ENCODE measurements at regions not wholly inside any gene's neighbourhood (a gene's known extent, or its start where the extent isn't known, plus 50 kb on each side); places are given as distances from the start of the nearest gene placed in this dataset.
"Not testable (repeated sequence)": the region's sequence is repeated elsewhere in the genome, so short reads cannot be mapped to it uniquely, and the experiment has no call there.

GRCh38 chr9:97179616-97180015 is 127.8 kb upstream of the CCDC180 start:
- no peak for DNase-seq (ENCODE audit: low read depth in 2 of 3, low spot score in 1 of 3)

- no peak for DNase-seq (ENCODE audit: low read depth in 2 of 3, low spot score in 1 of 3)
Measured at GRCh38 chr9:97176206-97176605, 131.3 kb upstream of the CCDC180 start.

DNA sequence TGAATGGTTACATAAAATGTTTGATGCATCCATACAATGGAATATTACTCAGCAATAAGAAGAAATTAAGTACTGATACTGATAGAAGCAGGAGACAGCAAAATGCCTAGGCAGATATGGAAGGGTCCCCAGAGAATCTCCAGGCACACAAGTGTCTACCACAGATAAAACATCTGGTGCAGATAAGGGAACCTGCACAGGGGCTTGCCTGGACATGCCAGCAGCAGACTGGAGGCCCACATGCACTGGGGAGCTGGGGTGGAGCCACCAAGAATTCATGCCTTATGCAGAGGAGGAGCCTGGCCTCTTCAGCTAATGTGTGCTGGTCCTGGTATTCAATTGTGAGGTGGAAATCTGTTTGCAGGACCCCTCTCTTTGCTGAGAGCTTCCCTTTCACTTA is 129.2 kb upstream of the CTSV start:
- DNase-seq (ENCODE audit: low read depth in 2 of 3, low spot score in 1 of 3) = not testable (repeated sequence)

DNA sequence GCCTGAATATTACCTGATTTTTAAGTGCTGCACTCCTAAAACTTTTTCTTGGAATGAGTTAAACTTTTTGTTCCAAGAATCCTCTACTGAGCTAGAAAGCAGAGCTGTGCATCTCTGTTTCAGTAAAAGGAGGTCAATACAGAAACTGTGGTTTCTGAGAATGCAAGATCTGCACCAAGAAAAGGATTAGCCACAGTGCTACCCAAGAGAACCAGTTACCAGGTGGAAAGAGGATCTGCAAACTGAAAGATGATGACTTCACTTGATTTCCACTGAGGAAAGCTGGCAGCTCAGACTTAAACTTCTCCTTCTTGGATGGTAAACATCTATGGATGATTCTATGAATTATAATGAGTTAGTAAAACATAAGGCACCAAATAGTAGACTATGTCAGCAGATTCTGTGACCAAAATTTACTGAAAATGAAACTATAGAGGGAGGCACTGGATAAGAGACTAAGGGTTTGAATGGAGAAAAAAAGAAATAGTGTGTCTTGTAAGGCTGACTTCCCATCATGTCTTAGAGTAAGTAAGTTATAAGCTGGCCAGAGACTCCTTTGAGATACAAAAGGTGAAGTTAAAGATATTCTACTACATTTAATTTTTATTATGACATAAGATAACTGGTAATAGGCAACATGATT is 127.7 kb upstream of the CTSV start:
- DNase-seq (ENCODE audit: low read depth in 2 of 3, low spot score in 1 of 3) = not testable (repeated sequence)

GRCh38 chr9:97160255-97160654 is 121.3 kb upstream of the CTSV start:
- DNase-seq (ENCODE audit: low read depth in 2 of 3, low spot score in 1 of 3) = no peak

GRCh38 chr9:97158722-97159121 is 119.8 kb upstream of the CTSV start:
- DNase-seq (ENCODE audit: low read depth in 2 of 3, low spot score in 1 of 3) = not testable (repeated sequence)

DNA sequence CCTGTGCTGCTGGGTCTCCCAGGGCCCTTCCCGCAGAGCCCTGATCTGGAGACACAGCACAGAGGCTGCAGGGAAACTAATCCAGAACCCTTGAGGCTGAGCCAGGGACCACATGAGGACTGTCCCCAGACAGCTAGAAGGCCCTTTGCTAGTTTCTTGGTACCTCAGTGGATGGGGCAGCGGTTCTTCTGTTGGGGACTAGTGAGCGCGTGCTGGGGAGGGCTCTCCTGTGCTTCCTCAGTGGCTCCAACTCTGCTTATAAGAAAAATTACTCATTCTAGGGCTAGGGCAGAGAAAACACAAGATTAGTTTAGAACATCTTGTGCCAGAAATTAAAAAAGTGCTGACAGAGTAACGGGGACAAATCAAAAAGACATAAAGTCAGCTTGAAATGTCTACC is 116.5 kb upstream of the CTSV start:
- not testable (repeated sequence) for DNase-seq (ENCODE audit: low read depth in 2 of 3, low spot score in 1 of 3)

DNA sequence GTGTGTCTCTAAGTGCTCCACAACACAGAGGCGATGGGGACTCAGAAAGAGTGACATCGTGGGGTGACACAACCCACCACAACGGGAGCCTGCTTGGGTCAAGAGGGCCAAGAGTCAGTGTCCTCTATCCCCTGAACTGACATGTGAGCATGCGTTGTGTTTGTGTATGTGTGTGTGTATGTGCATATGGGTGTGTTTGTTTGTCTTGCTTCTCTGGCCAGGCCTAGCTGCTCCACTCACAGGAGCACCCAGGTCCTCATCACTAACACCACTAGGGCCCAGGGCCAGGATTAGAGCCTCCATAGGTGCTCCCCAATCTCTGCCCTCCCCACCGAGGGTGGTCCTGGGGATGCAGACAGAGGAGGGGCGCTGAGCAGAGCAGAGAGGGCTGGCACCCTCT is 115.0 kb upstream of the CTSV start:
- no peak for DNase-seq (ENCODE audit: low read depth in 2 of 3, low spot score in 1 of 3)

DNA sequence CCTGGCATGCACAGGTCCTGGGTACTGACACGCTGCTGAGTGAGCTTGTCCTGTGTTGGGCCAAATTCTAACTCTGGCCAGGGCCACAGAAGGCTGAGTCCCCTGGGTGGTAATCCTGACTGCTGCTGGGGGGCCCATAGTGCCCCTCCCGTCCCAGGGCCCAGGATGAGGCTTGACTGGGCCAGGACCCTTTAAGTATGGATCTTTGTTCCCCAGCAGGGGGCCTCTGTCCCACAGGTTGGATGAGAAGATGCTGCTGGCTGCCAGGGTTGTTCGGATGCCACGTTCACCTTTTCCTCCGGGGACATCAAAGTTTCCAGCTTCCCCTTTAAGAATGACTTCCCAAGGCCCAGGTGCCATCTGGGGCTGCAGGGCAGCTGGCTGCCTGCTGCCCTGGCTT is 114.2 kb upstream of the CTSV start:
- DNase-seq (ENCODE audit: low read depth in 2 of 3, low spot score in 1 of 3) = not testable (repeated sequence)

DNA sequence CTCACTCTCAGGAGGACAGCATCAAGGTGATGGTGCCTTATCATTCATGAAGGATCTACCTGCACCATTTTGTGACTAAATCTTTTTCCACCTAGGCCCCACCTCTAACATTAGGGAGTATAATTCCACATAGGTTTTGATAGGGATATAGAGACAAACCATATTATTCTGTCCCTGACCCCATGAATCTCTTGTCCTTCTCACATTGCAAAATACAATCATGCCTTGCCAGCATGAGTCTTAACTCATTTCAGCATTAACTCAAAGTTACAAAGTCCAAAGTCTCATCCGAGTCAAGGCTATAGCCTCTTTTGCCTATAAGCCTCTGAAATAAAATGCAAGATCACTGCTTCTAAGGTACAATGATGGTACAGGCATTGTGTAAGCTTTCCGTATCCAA is 111.5 kb upstream of the CTSV start:
- DNase-seq (ENCODE audit: low read depth in 2 of 3, low spot score in 1 of 3) = not testable (repeated sequence)

DNA sequence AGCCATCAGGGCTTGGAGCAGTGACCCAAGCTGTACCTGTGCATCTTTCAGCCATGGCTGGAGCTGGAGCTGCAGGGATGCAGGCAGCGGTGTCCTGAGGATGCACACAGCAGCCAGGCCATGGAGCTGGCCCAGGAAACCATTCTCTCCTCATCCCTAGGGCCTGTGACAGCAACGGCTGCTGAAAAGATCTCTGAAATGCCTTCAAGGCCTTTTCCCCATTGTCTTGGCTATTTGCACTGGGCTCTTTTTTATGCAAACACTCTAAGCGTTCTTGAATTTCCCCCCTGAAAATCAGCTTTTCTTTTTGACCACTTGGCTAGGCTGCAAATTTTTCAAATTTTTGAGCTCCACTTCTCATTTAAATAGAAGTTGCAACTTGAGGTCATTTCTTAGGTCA is 109.5 kb upstream of the CTSV start:
- not testable (repeated sequence) for DNase-seq (ENCODE audit: low read depth in 2 of 3, low spot score in 1 of 3)

DNA sequence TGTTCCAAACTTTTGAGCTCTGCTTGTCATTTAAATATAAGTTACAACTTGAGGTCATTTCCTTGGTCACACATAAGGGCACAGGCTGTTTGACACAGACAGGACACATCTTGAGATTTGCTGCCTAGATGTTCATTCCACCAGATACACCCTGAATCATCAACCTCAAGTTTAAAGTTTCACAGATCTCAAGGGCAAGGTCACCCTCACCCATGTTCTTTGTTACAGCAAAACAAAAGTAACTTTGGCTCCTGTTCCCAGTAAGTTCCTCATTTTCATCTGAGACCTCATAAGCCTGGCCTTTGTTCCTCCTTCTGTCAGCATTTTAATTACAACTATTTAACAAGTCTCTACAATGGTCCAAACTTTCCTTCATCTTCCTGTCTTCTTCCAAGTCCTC is 106.7 kb upstream of the CTSV start:
- DNase-seq (ENCODE audit: low read depth in 2 of 3, low spot score in 1 of 3) = not testable (repeated sequence)

DNA sequence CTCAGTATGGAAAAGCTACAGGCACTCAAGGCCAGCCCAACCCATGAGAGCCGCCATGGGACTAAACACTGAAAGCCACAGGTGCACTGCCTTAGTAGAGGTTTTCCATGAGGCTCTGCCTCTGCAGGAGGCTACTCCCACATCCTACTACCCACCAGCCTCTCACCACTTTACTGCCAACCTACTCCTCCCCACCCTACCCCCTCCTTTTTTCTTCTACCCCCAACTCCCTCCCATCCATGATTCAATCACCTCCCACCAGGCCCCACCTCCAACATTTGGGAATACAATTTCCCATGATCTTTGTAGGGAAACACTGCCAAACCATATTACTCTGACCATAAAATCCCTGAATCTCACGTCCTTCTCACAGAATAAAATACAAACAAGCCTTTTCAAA is 101.6 kb upstream of the CTSV start:
- DNase-seq (ENCODE audit: low read depth in 2 of 3, low spot score in 1 of 3) = no peak

DNA sequence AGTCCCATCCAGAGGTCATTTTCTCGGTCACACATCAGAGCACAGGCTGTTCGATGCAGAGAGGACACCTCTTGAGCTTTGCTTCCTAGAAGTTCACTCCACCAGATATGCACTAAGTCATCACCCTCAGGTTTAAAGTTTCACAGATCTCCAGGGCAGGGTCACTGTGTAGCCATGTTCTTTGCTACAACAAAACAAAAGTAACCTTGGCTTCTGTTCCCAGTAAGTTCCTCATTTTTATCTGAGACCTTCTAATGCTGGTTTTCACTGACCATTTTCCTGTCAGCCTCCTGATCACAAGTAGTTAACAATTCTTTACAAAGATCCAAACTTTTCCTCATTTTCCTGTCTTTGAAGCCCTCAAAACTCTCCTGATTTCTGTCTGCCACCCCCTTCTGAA is 97.5 kb upstream of the CTSV start:
- DNase-seq (ENCODE audit: low read depth in 2 of 3, low spot score in 1 of 3) = no peak

GRCh38 chr9:97133966-97134365 is 95.0 kb upstream of the CTSV start:
- not testable (repeated sequence) for DNase-seq (ENCODE audit: low read depth in 2 of 3, low spot score in 1 of 3)

DNA sequence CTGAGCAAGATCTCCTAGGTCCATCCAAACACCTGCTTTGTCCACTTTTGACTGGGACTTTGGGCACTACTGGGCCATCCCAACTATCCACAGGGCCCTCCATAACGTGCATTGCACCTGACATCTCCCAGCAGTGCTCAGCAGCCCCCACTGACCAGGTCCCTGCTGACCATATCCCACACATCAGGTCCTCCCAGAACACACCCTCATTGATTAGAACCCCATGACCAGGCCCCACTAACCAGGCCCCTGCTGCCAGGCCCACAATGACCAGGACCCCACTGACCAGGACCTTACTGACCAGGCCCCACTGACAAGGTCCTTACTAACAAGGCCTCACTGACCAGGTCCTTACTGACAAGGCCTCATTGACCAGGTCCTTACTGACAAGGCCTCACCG is 93.9 kb upstream of the CTSV start:
- no peak for DNase-seq (ENCODE audit: low read depth in 2 of 3, low spot score in 1 of 3)

- DNase-seq (ENCODE audit: low read depth in 2 of 3, low spot score in 1 of 3) = not testable (repeated sequence)
Measured at GRCh38 chr9:97130864-97131263, 91.9 kb upstream of the CTSV start.

GRCh38 chr9:97130387-97130786 is 91.4 kb upstream of the CTSV start:
- DNase-seq (ENCODE audit: low read depth in 2 of 3, low spot score in 1 of 3) = not testable (repeated sequence)

DNA sequence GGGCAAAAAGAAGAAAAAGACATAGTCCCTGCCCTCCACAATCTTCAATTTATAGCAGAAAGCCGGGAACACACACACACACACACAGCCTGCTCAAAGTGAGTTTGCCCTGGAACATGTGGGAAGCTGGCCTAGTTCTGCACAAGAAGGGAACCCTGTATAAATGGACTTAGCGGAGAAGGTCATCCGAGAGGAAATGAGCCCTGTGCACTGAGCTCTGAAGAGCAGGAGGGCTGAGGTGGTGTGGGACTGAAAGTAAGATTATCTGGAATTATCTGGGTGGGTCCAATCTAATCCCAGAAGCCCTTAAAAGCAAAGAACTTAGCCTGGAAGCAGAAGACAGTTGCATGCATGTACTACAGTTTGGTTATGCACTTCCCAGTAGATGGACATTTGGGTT is 90.0 kb upstream of the CTSV start:
- DNase-seq (ENCODE audit: low read depth in 2 of 3, low spot score in 1 of 3) = no peak

DNA sequence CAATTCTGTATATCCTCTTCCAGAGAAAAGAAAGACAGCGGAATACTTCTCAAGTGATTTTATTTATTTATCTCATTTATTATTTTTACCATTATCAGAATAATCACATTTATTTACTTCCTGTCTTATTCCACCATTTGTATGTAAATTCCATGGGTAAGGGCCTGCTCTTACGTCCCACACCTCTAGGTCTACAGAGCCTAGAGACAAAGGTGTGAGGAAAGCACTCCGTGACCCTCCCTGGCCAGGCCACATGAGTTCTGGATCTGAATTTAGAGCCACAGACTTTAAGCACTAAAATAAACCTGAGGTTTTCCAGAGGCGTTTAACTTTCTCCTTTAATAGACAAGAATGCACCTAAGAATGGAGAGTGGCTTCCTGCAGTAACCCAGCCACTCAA is 85.3 kb upstream of the CTSV start:
- DNase-seq (ENCODE audit: low read depth in 2 of 3, low spot score in 1 of 3) = no peak

GRCh38 chr9:97110696-97111095 is 71.8 kb upstream of the CTSV start:
- DNase-seq (ENCODE audit: low read depth in 2 of 3, low spot score in 1 of 3) = no peak

GRCh38 chr9:97109194-97109811 is 70.4 kb upstream of the CTSV start:
- peak; percentile 3 to 29 (median 28) for DNase-seq (ENCODE audit: low read depth in 2 of 3, low spot score in 1 of 3)

- not testable (repeated sequence) for DNase-seq (ENCODE audit: low read depth in 2 of 3, low spot score in 1 of 3)
Measured at GRCh38 chr9:97105220-97105619, 66.3 kb upstream of the CTSV start.
